G401.6 (cell line): ENCODE measurements at regions not wholly inside any gene's neighbourhood (a gene's known extent, or its start where the extent isn't known, plus 50 kb on each side); places are given as distances from the start of the nearest gene placed in this dataset.
A peak's percentile ranks its signal among the peaks of the same experiment; 100 is the strongest.

Experiments used
- FAIRE-seq: peaks from 2 replicates; lab custom pipeline; 2012; peaks lifted over from hg19 to GRCh38; lab: Jason Lieb, UNC

DNA sequence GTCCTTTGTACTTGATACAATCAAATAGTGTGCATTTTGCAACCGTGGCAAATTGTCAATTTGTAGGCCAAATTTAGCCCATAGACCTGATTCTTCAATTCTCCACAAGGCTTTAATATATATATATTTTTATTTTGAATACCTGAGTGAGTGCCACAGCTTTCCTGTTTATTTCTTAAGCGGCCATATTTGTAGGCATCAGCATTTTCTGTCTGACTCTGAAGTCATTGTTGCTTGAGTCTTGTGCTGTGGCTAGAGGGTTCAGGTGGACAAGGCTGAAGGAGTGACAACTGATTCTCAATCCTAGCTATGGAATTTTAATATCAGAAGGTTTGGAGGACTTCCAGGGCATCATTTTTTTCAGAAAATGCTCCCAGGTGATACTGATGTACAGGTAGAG, 75.6 kb upstream of the NAALADL2 start:
- FAIRE-seq = no peak

DNA sequence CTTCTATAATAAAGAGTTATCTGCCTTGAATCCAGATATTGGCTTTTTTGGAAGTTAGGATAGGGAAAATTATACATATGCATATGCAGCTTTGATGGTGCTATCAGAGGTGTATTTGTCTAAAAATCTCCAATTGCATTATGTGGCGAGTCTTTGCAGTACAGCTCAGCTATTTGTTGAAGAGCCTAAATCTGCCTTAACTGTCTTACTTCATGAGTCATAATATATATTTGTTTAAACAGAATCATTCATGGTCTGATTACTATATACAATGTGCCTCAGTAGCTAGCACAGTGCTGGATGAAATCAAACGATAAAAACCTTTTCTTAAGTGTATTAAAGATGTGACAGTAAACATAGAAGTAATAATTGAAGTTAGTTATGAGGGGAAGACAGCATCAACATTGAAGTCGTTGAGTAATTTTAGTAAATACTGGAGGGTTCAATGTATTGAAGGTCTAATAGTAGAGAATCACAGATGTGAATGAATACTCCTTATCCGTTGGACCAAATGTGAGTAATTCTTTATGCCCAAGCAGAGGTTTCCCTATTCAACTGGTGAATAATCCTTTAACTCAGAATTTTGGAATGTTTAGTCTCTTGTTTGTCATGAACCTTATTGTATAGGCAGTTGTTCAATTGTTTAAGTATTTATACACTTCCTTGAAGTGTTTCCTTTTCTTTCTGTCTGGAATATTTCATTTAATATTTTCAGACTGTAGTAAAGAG, 74.8 kb upstream of the NAALADL2 start:
- no peak for FAIRE-seq

DNA sequence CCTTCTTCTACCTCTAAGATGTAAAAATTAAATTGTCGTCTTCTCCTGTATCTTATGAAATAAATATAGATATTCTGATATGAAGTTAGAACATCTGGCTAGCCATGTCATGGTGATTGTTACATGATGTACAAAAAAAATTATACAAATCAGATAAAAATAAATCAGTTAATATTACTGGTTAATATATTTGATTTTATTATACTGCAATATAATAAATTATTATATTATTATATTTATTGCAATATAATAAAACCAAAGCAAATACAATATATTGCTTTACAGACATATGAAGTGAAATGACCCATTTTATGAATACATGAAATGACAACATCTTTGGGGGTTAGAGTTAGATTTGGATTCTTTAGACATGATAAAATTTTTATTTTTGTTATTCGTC, 72.3 kb upstream of the NAALADL2 start:
- FAIRE-seq = peak; percentile 83

DNA sequence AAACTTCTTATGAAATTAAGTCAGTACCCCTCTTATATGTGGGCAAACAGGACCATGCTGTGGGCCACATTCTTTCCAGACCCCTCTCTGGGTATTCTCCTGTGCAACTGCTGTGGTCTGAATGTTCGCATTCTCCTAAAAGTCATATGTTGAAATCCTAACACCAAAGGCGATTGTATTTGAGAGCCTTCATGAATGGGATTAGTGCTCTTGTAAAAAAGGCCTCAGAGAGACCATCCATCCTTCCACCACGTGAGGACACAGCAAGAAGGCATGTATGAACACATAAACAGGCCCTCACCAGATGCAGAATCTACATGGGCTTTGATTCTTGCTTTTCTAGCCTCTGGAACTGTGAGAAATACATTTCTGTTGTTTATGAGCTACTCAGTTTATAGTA, 68.0 kb upstream of the NAALADL2 start:
- FAIRE-seq = no peak

DNA sequence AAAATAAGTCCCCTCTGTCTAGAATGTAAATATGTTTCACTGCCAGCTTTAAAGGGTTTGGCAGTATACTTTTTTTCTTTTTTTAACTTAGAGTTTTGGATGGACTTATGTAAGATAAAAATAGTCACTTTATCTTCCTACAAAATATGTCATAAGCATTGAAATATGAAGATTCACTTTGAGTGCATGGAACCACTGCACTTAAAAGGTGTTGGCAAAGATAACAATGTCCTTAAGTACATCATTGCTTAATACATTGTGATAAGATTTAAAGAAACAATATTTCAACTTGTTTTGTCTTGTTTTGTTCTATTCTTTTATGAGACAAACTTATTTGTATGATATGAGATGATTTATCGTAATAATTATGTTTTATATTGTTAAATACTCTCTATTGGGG, 66.3 kb upstream of the NAALADL2 start:
- no peak for FAIRE-seq
